Astrocyte (in vitro differentiated cells and primary cell): ENCODE measurements at regions not wholly inside any gene's neighbourhood (a gene's known extent, or its start where the extent isn't known, plus 50 kb on each side); places are given as distances from the start of the nearest gene placed in this dataset.

Source experiments
- EZH2 ChIP-seq: IDR thresholded peaks from 2 replicates; pipeline ENCODE4 v1.6.1; 2012; ENCODE audit warnings: mild to moderate bottlenecking, low read length, inconsistent platforms; ENCODE audit not compliant: insufficient read depth
- TF ChIP-seq, protein P1 (sequence below): IDR thresholded peaks from 2 replicates; pipeline ENCODE4 v1.5.1; 2011; ENCODE audit warnings: low read depth, mild to moderate bottlenecking, inconsistent platforms, low read length, moderate library complexity; ENCODE audit not compliant: insufficient read depth

- TF ChIP-seq, protein P1, sequence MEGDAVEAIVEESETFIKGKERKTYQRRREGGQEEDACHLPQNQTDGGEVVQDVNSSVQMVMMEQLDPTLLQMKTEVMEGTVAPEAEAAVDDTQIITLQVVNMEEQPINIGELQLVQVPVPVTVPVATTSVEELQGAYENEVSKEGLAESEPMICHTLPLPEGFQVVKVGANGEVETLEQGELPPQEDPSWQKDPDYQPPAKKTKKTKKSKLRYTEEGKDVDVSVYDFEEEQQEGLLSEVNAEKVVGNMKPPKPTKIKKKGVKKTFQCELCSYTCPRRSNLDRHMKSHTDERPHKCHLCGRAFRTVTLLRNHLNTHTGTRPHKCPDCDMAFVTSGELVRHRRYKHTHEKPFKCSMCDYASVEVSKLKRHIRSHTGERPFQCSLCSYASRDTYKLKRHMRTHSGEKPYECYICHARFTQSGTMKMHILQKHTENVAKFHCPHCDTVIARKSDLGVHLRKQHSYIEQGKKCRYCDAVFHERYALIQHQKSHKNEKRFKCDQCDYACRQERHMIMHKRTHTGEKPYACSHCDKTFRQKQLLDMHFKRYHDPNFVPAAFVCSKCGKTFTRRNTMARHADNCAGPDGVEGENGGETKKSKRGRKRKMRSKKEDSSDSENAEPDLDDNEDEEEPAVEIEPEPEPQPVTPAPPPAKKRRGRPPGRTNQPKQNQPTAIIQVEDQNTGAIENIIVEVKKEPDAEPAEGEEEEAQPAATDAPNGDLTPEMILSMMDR, result no peak
- no peak for TF ChIP-seq EZH2
Observed at GRCh38 chrX:98071331-98071730, 1187.6 kb downstream of the RPA4 start.
